Suprapubic skin (tissue), 4 donors: ENCODE measurements at regions not wholly inside any gene's neighbourhood (a gene's known extent, or its start where the extent isn't known, plus 50 kb on each side); places are given as distances from the start of the nearest gene placed in this dataset.

Source experiments
- DNase-seq, 2 donors: peaks; one replicate each; pipeline ENCODE4 v3.0.0-alpha.2; 2019; ENCODE audit warnings: low spot score in 2 of 2
- H3K27ac ChIP-seq: fragments of 200-600 bp; sonication (generic); one replicate; pipeline ENCODE4 v1.5.1; 2019
- H3K27me3 ChIP-seq: fragments of 200-600 bp; sonication (generic); one replicate; pipeline ENCODE4 v1.5.1; 2019
- H3K36me3 ChIP-seq: fragments of 200-600 bp; sonication (generic); one replicate; pipeline ENCODE4 v1.5.1; 2019
- H3K4me1 ChIP-seq: fragments of 200-600 bp; sonication (generic); one replicate; pipeline ENCODE4 v1.5.1; 2019
- H3K4me3 ChIP-seq: fragments of 200-600 bp; sonication (generic); one replicate; pipeline ENCODE4 v1.5.1; 2019; ENCODE audit warnings: mild to moderate bottlenecking
- H3K9me3 ChIP-seq: fragments of 200-600 bp; sonication (generic); one replicate; pipeline ENCODE4 v1.5.1; 2019
- CTCF ChIP-seq, 2 donors: fragments of 200-600 bp in 1 of 2; fragments of 450-650 bp in 1 of 2; sonication (generic) in 1 of 2; IDR thresholded peaks; one replicate each; pipeline ENCODE4 v1.5.1; 2016 to 2019; ENCODE audit warnings: antibody characterized with exemption in 2 of 2, mild to moderate bottlenecking in 1 of 2, moderate library complexity in 1 of 2
- EP300 ChIP-seq: sonication (generic); formaldehyde crosslinking; IDR thresholded peaks from one replicate; pipeline ENCODE4 v1.6.1; 2017; ENCODE audit warnings: antibody characterized with exemption
- POLR2A ChIP-seq, 2 donors: fragments of 450-650 bp; IDR thresholded peaks; one replicate each; pipeline ENCODE4 v1.6.1; 2017; ENCODE audit warnings: antibody characterized with exemption in 2 of 2, mild to moderate bottlenecking in 2 of 2, moderate library complexity in 2 of 2
- POLR2AphosphoS5 ChIP-seq, 3 donors: sonication (generic); formaldehyde crosslinking; IDR thresholded peaks; one replicate each; pipeline ENCODE4 v1.6.1; 2017; ENCODE audit warnings: antibody characterized with exemption in 3 of 3
- WGBS: methylation state at CpG from one replicate; pipeline ENCODE4 v1.1.5; 2018; 5-methylcytosine and 5-hydroxymethylcytosine counted together

GRCh38 chr1:2946291-2946690, 75.0 kb upstream of the ACTRT2 start:
- Histone ChIP-seq H3K4me1 (no peaks in the 10 kb centered on the region), H3K27me3 (peaks cover 93% of the 10 kb centered on the region), H3K27ac (no peak overlapping the region), H3K36me3 (no peaks in the 10 kb centered on the region), H3K4me3 (no peak overlapping the region), H3K9me3 (peaks cover 6% of the 10 kb centered on the region)
- WGBS: 60% methylated on average over 3 of the region's 16 CpGs
- no peak for DNase-seq
- TF ChIP-seq CTCF (IDR thresholded peaks at IDR 0.05): no peak
- TF ChIP-seq EP300: no peak
- no peak for TF ChIP-seq POLR2AphosphoS5 (IDR thresholded peaks at IDR 0.05)
- no peak for TF ChIP-seq POLR2A (IDR thresholded peaks at IDR 0.05)

GRCh38 chr1:2946999-2947690, 74.1 kb upstream of the ACTRT2 start:
- no peak for TF ChIP-seq EP300
- no peak for TF ChIP-seq CTCF (IDR thresholded peaks at IDR 0.05)
- TF ChIP-seq POLR2A (IDR thresholded peaks at IDR 0.05): no peak
- no peak for TF ChIP-seq POLR2AphosphoS5 (IDR thresholded peaks at IDR 0.05)
- Histone ChIP-seq H3K4me3 (no peak overlapping the region), H3K27ac (no peak overlapping the region), H3K27me3 (peaks cover 94% of the 10 kb centered on the region), H3K36me3 (no peaks in the 10 kb centered on the region), H3K9me3 (no peaks in the 10 kb centered on the region), H3K4me1 (no peaks in the 10 kb centered on the region)
- no peak for DNase-seq
- WGBS: 7% methylated on average over 14 of the region's 21 CpGs

GRCh38 chr1:2948001-2948750, 73.1 kb upstream of the ACTRT2 start:
- no peak for TF ChIP-seq EP300
- TF ChIP-seq CTCF (IDR thresholded peaks at IDR 0.05): no peak
- TF ChIP-seq POLR2A (IDR thresholded peaks at IDR 0.05): no peak
- TF ChIP-seq POLR2AphosphoS5 (IDR thresholded peaks at IDR 0.05): no peak
- WGBS: 79% methylated on average over 14 of the region's 20 CpGs
- no peak overlapping the region for H3K4me3 ChIP-seq

GRCh38 chr1:2948751-2949680, 72.3 kb upstream of the ACTRT2 start:
- WGBS: 81% methylated on average over 21 of the region's 31 CpGs
- Histone ChIP-seq H3K36me3 (no peaks in the 10 kb centered on the region), H3K4me3 (no peak overlapping the region), H3K9me3 (peaks cover under 1% of the 10 kb centered on the region), H3K27ac (no peak overlapping the region), H3K27me3 (peaks cover 83% of the 10 kb centered on the region), H3K4me1 (no peaks in the 10 kb centered on the region)
- TF ChIP-seq POLR2AphosphoS5 (IDR thresholded peaks at IDR 0.05) (no peak), EP300 (no peak), CTCF (IDR thresholded peaks at IDR 0.05) (no peak), POLR2A (IDR thresholded peaks at IDR 0.05) (no peak)
- DNase-seq: no peak

More at GRCh38 chr1:2948001-2948750, 73.1 kb upstream of the ACTRT2 start:
- Histone ChIP-seq H3K27me3 (peaks cover 91% of the 10 kb centered on the region), H3K9me3 (no peaks in the 10 kb centered on the region), H3K27ac (no peak overlapping the region), H3K4me1 (no peaks in the 10 kb centered on the region), H3K36me3 (no peaks in the 10 kb centered on the region)
- no peak for DNase-seq
